WTC11 (cell line): ENCODE measurements at regions not wholly inside any gene's neighbourhood (a gene's known extent, or its start where the extent isn't known, plus 50 kb on each side); places are given as distances from the start of the nearest gene placed in this dataset.

ENCODE experiments used
- ATAC-seq: fragments of 200-7000 bp; cut with Tn5 transposase; 2 replicates; pipeline ENCODE4 v1.10.0; 2021; ENCODE audit warnings: mild to moderate bottlenecking, moderate library complexity
- CTCF ChIA-PET: fragments of 300-600 bp; sonication (Branson Sonifier 250); formaldehyde crosslinking; loops from one replicate; lab custom pipeline; 2021; ENCODE audit warnings: antibody characterized with exemption; lab: Charles Lee
- POLR2A ChIA-PET: fragments of 350-600 bp; sonication (Branson Sonifier 250); formaldehyde crosslinking; loops from one replicate; lab custom pipeline; 2021; ENCODE audit warnings: antibody characterized with exemption; lab: Charles Lee
- DNase-seq: peaks from one replicate; pipeline ENCODE4 v3.0.0; 2021; ENCODE audit warnings: low spot score
- H3K27ac Mint-ChIP-seq: 2 replicates; pipeline ENCODE4 v1.8.0; 2021; ENCODE audit warnings: mixed read lengths
- H3K27me3 Mint-ChIP-seq: 2 replicates; pipeline ENCODE4 v1.8.0; 2021; ENCODE audit warnings: low read depth, mild to moderate bottlenecking, moderate library complexity, mixed read lengths
- H3K36me3 Mint-ChIP-seq: 2 replicates; pipeline ENCODE4 v1.8.0; 2021; ENCODE audit warnings: mixed read lengths
- H3K4me1 Mint-ChIP-seq: 2 replicates; pipeline ENCODE4 v1.8.0; 2022; ENCODE audit warnings: mixed read lengths
- H3K4me3 Mint-ChIP-seq: 2 replicates; pipeline ENCODE4 v1.8.0; 2021; ENCODE audit warnings: mild to moderate bottlenecking, moderate library complexity, mixed read lengths
- H3K9me3 Mint-ChIP-seq: 2 replicates; pipeline ENCODE4 v1.8.0; 2021; ENCODE audit warnings: mixed read lengths
- FOXK1 ChIP-seq: sonication (generic); formaldehyde crosslinking; IDR thresholded peaks from 2 replicates; pipeline ENCODE4 v1.8.0; 2022; ENCODE audit warnings: mild to moderate bottlenecking, moderate library complexity, missing genetic modification reagents
- KAT7 ChIP-seq: sonication (generic); formaldehyde crosslinking; IDR thresholded peaks from 2 replicates; pipeline ENCODE4 v1.8.1; 2023; ENCODE audit warnings: missing genetic modification reagents, mild to moderate bottlenecking, borderline replicate concordance
- NR1H2 ChIP-seq: sonication (generic); formaldehyde crosslinking; IDR thresholded peaks from 2 replicates; pipeline ENCODE4 v1.9.0; 2021; ENCODE audit warnings: mild to moderate bottlenecking, moderate library complexity, missing genetic modification reagents
- NR2C2 ChIP-seq: sonication (generic); formaldehyde crosslinking; IDR thresholded peaks from 2 replicates; pipeline ENCODE4 v1.8.0; 2022; ENCODE audit warnings: mild to moderate bottlenecking, missing genetic modification reagents
- NR3C1 ChIP-seq: sonication (generic); formaldehyde crosslinking; conservative IDR thresholded peaks from 2 replicates; pipeline ENCODE4 v1.8.1; 2023; ENCODE audit warnings: low read depth, mild to moderate bottlenecking, missing genetic modification reagents
- RORB ChIP-seq: fragments of 250-450 bp; sonication (Bioruptor Pico); IDR thresholded peaks from 2 replicates; pipeline ENCODE4 v1.9.0; 2021; ENCODE audit warnings: mild to moderate bottlenecking
- ZNF317 ChIP-seq: sonication (generic); formaldehyde crosslinking; IDR thresholded peaks from 2 replicates; pipeline ENCODE4 v1.8.1; 2023; ENCODE audit warnings: low read depth, mild to moderate bottlenecking, moderate library complexity, missing genetic modification reagents, borderline replicate concordance
- TF ChIP-seq, protein P1 (sequence below): sonication (generic); formaldehyde crosslinking; IDR thresholded peaks from 2 replicates; pipeline ENCODE4 v1.8.1; 2022; ENCODE audit warnings: low read depth, mild to moderate bottlenecking, moderate library complexity, missing genetic modification reagents, borderline replicate concordance
- TF ChIP-seq, protein P2 (sequence below): fragments of 250-450 bp; sonication (Bioruptor Pico); IDR thresholded peaks from 2 replicates; pipeline ENCODE4 v1.8.0; 2021; ENCODE audit warnings: mild to moderate bottlenecking
- TF ChIP-seq, protein P3 (sequence below): sonication (generic); formaldehyde crosslinking; IDR thresholded peaks from 2 replicates; pipeline ENCODE4 v1.8.0; 2023; ENCODE audit warnings: missing genetic modification reagents, mild to moderate bottlenecking, borderline replicate concordance
- TF ChIP-seq, protein P4 (sequence below): sonication (generic); formaldehyde crosslinking; IDR thresholded peaks from 2 replicates; pipeline ENCODE4 v1.8.1; 2022; ENCODE audit warnings: low read depth, missing genetic modification reagents, borderline replicate concordance
- TF ChIP-seq, protein P5 (sequence below): sonication (generic); formaldehyde crosslinking; IDR thresholded peaks from 2 replicates; pipeline ENCODE4 v1.8.0; 2023; ENCODE audit warnings: mild to moderate bottlenecking, missing genetic modification reagents
- TF ChIP-seq, protein P6 (sequence below): sonication (generic); formaldehyde crosslinking; IDR thresholded peaks from 2 replicates; pipeline ENCODE4 v1.8.1; 2022; ENCODE audit warnings: missing genetic modification reagents, borderline replicate concordance
- TF ChIP-seq, protein P7 (sequence below): fragments of 250-450 bp; sonication (Bioruptor Pico); IDR thresholded peaks from 2 replicates; pipeline ENCODE4 v1.9.0; 2021; ENCODE audit warnings: moderate library complexity, mild to moderate bottlenecking, inconsistent platforms, borderline replicate concordance
- TF ChIP-seq, protein P8 (sequence below): sonication (generic); formaldehyde crosslinking; IDR thresholded peaks from 2 replicates; pipeline ENCODE4 v1.8.0; 2023; ENCODE audit warnings: missing genetic modification reagents

DNA sequence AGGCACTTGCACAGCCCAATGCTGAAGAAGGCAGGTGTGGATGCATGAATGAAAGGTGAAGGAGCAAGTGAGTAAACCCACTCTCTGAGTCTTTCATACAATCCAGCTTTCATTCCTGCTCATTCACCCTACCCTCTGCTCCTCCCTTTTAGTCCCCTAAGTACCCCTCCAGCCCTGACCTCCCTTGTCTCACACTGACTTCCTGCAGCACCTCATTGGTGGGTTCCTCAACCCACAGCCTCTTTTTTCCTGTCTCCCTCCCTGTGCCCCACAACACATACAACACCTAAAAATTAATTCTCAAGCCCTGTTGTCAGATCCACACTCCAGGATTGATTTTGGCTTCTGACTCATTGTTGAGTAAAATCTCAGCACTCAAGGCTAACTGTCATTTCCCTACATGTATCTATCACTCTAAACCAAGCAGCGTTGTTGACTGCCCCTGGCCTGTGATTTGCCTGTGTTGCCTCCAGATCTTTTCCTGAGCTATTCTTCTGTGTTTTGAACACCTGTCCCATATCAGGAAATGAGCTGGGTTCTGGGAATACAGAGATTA is 177.3 kb upstream of the SERP2 start (continued):
- TF ChIP-seq, protein P1, sequence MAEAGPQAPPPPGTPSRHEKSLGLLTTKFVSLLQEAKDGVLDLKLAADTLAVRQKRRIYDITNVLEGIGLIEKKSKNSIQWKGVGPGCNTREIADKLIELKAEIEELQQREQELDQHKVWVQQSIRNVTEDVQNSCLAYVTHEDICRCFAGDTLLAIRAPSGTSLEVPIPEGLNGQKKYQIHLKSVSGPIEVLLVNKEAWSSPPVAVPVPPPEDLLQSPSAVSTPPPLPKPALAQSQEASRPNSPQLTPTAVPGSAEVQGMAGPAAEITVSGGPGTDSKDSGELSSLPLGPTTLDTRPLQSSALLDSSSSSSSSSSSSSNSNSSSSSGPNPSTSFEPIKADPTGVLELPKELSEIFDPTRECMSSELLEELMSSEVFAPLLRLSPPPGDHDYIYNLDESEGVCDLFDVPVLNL: no peak
- TF ChIP-seq, all 79 proteins: peak for 0

DNA sequence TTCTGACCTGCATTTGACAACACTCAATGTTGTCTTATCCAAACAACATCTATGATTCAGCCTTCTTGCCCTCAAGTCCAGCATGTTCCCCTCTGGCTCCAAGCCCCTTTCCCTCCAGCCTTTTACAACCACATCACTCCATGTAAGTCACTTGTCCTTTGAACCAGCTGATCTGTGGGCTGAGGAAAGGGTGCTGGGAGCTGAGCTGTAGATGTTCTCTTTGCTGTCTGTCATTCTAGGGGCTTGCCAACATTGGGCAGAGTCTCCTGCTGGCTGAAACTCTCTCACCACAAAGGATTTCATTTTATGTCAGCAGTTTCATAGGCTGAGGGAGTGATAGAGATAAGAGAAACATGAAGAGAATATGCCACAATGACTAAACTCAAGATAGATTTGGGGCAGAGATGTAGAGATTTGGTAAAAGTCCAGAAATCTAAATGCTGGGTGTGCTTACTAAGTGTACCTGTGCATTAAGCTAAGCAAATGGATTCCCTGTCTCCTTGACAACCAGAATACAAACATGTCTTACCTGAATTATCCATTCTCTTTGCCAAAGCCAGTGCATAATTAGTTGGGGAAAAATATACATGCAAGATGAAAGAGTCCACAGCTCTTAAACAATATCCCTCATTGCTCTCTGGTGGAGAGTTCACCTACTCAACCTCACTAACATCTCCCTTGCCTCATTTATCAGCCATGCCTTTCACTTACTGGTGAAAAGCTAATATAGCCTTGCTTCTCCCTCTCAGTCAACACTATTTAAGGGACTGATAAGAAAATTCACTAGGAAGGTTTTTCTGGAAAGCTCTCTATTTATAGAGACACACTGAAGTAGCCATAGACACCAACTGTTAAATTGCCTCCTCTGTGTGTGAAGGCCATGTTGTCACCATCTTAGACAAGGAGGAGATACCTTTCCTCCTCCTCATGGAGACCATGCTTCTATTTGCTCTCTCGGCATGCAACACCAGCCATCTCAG is 175.5 kb upstream of the SERP2 start:
- POLR2A ChIA-PET: no interaction called here
- H3K4me1 Mint-ChIP-seq: no peaks in the 10 kb centered on the region
- H3K27me3 Mint-ChIP-seq: no peaks in the 10 kb centered on the region
- no peak overlapping the region for H3K4me3 Mint-ChIP-seq
- ATAC-seq (no peak), DNase-seq (no peak)
- H3K9me3 Mint-ChIP-seq: no peaks in the 10 kb centered on the region
- CTCF ChIA-PET: no interaction called here
- H3K27ac Mint-ChIP-seq: no peak overlapping the region
- no peaks in the 10 kb centered on the region for H3K36me3 Mint-ChIP-seq
- TF ChIP-seq, protein P2, sequence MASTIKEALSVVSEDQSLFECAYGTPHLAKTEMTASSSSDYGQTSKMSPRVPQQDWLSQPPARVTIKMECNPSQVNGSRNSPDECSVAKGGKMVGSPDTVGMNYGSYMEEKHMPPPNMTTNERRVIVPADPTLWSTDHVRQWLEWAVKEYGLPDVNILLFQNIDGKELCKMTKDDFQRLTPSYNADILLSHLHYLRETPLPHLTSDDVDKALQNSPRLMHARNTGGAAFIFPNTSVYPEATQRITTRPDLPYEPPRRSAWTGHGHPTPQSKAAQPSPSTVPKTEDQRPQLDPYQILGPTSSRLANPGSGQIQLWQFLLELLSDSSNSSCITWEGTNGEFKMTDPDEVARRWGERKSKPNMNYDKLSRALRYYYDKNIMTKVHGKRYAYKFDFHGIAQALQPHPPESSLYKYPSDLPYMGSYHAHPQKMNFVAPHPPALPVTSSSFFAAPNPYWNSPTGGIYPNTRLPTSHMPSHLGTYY: no peak
- TF ChIP-seq, protein P3, sequence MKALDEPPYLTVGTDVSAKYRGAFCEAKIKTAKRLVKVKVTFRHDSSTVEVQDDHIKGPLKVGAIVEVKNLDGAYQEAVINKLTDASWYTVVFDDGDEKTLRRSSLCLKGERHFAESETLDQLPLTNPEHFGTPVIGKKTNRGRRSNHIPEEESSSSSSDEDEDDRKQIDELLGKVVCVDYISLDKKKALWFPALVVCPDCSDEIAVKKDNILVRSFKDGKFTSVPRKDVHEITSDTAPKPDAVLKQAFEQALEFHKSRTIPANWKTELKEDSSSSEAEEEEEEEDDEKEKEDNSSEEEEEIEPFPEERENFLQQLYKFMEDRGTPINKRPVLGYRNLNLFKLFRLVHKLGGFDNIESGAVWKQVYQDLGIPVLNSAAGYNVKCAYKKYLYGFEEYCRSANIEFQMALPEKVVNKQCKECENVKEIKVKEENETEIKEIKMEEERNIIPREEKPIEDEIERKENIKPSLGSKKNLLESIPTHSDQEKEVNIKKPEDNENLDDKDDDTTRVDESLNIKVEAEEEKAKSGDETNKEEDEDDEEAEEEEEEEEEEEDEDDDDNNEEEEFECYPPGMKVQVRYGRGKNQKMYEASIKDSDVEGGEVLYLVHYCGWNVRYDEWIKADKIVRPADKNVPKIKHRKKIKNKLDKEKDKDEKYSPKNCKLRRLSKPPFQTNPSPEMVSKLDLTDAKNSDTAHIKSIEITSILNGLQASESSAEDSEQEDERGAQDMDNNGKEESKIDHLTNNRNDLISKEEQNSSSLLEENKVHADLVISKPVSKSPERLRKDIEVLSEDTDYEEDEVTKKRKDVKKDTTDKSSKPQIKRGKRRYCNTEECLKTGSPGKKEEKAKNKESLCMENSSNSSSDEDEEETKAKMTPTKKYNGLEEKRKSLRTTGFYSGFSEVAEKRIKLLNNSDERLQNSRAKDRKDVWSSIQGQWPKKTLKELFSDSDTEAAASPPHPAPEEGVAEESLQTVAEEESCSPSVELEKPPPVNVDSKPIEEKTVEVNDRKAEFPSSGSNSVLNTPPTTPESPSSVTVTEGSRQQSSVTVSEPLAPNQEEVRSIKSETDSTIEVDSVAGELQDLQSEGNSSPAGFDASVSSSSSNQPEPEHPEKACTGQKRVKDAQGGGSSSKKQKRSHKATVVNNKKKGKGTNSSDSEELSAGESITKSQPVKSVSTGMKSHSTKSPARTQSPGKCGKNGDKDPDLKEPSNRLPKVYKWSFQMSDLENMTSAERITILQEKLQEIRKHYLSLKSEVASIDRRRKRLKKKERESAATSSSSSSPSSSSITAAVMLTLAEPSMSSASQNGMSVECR (CRISPR knock-in tag): no peak
- TF ChIP-seq NR1H2 (no peak), RORB (CRISPR knock-in tag) (no peak), NR2C2 (CRISPR knock-in tag) (no peak), ZNF317 (CRISPR knock-in tag) (no peak), KAT7 (no peak), NR3C1 (CRISPR knock-in tag) (no peak), FOXK1 (CRISPR knock-in tag) (no peak)
- TF ChIP-seq, protein P4, sequence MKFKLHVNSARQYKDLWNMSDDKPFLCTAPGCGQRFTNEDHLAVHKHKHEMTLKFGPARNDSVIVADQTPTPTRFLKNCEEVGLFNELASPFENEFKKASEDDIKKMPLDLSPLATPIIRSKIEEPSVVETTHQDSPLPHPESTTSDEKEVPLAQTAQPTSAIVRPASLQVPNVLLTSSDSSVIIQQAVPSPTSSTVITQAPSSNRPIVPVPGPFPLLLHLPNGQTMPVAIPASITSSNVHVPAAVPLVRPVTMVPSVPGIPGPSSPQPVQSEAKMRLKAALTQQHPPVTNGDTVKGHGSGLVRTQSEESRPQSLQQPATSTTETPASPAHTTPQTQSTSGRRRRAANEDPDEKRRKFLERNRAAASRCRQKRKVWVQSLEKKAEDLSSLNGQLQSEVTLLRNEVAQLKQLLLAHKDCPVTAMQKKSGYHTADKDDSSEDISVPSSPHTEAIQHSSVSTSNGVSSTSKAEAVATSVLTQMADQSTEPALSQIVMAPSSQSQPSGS (CRISPR knock-in tag): no peak
- TF ChIP-seq, protein P5, sequence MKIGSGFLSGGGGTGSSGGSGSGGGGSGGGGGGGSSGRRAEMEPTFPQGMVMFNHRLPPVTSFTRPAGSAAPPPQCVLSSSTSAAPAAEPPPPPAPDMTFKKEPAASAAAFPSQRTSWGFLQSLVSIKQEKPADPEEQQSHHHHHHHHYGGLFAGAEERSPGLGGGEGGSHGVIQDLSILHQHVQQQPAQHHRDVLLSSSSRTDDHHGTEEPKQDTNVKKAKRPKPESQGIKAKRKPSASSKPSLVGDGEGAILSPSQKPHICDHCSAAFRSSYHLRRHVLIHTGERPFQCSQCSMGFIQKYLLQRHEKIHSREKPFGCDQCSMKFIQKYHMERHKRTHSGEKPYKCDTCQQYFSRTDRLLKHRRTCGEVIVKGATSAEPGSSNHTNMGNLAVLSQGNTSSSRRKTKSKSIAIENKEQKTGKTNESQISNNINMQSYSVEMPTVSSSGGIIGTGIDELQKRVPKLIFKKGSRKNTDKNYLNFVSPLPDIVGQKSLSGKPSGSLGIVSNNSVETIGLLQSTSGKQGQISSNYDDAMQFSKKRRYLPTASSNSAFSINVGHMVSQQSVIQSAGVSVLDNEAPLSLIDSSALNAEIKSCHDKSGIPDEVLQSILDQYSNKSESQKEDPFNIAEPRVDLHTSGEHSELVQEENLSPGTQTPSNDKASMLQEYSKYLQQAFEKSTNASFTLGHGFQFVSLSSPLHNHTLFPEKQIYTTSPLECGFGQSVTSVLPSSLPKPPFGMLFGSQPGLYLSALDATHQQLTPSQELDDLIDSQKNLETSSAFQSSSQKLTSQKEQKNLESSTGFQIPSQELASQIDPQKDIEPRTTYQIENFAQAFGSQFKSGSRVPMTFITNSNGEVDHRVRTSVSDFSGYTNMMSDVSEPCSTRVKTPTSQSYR (CRISPR knock-in tag): no peak
- TF ChIP-seq, protein P6, sequence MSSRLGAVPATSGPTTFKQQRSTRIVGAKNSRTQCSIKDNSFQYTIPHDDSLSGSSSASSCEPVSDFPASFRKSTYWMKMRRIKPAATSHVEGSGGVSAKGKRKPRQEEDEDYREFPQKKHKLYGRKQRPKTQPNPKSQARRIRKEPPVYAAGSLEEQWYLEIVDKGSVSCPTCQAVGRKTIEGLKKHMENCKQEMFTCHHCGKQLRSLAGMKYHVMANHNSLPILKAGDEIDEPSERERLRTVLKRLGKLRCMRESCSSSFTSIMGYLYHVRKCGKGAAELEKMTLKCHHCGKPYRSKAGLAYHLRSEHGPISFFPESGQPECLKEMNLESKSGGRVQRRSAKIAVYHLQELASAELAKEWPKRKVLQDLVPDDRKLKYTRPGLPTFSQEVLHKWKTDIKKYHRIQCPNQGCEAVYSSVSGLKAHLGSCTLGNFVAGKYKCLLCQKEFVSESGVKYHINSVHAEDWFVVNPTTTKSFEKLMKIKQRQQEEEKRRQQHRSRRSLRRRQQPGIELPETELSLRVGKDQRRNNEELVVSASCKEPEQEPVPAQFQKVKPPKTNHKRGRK: no peak
- TF ChIP-seq, protein P7, sequence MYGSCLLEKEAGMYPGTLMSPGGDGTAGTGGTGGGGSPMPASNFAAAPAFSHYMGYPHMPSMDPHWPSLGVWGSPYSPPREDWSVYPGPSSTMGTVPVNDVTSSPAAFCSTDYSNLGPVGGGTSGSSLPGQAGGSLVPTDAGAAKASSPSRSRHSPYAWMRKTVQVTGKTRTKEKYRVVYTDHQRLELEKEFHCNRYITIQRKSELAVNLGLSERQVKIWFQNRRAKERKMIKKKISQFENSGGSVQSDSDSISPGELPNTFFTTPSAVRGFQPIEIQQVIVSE (CRISPR knock-in tag): no peak
- TF ChIP-seq, protein P8, sequence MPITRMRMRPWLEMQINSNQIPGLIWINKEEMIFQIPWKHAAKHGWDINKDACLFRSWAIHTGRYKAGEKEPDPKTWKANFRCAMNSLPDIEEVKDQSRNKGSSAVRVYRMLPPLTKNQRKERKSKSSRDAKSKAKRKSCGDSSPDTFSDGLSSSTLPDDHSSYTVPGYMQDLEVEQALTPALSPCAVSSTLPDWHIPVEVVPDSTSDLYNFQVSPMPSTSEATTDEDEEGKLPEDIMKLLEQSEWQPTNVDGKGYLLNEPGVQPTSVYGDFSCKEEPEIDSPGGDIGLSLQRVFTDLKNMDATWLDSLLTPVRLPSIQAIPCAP (CRISPR knock-in tag): no peak
